Activated T-cell treated with anti-CD3 and anti-CD28 coated beads, Interleukin-2, amount 50 U/mL, for 48 hours (primary cell): ENCODE measurements at regions not wholly inside any gene's neighbourhood (a gene's known extent, or its start where the extent isn't known, plus 50 kb on each side); places are given as distances from the start of the nearest gene placed in this dataset.

ENCODE experiments used
- DNase-seq, 2 experiments: peaks; one replicate each; pipeline ENCODE4 v3.0.0-alpha.2; 2020

DNA sequence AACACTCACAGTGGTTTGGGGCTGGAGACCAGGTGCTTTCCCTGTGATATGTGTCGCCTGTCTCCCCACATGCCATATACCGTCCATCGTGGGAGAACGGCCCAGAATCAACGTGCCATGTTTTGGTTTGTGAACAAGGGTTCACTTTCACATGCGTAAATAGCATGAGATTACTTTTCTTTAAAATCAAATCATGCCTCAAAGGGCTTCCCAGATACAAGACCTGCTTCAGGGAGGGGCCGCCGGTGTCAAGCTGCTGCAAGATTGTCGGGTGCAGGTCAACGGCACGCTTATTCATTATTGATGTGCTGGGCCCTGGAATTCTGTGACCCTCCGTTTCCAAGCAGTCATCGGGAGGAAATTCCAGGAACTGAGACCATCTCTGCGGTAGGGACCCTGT is 145.2 kb upstream of the RTL1 start:
- DNase-seq, result no peak

DNA sequence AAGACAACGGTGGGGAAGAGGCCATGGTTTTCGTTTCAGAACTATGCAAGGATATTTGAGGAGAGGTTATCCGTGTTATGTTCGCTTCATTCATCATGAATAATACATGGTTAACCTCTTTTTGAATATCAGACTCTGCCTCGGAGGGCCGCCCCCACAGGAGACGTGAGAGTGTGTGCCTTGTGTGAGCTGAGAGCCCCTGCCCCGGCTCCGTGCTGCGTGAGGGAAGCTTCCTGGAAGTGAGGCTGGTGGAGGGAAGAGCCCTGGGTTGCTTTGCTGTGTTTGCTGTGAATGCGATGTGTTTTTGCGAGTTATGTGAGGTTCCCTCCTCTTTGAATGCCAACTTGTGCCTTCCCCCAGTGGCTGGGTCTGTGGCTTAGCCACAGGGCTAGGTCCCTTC is 146.0 kb upstream of the RTL1 start:
- no peak for DNase-seq

DNA sequence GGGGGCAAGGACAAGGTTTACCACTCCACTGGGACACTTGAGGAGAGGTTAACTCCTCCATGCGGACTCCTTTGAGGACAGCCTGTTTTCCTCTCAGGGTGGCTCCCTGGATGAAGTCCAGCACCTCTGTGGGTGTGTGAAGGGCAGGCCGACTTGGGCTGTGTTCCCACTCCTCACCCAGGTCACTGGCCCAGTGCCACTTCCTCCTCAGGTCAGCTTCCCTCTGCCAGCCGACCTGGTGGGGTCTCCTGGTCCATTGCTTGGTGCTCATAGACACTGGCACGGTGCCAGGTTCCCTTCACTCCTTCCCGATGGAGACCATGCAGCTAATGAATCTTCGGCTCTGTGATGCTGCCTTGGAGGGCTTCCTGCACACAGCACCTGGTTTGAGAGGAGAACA is 146.4 kb upstream of the RTL1 start:
- no peak for DNase-seq

GRCh38 chr14:101050901-101051490 is 147.5 kb upstream of the RTL1 start:
- DNase-seq, result no peak

GRCh38 chr14:101054671-101055070 is 151.1 kb upstream of the RTL1 start:
- no peak for DNase-seq

DNA sequence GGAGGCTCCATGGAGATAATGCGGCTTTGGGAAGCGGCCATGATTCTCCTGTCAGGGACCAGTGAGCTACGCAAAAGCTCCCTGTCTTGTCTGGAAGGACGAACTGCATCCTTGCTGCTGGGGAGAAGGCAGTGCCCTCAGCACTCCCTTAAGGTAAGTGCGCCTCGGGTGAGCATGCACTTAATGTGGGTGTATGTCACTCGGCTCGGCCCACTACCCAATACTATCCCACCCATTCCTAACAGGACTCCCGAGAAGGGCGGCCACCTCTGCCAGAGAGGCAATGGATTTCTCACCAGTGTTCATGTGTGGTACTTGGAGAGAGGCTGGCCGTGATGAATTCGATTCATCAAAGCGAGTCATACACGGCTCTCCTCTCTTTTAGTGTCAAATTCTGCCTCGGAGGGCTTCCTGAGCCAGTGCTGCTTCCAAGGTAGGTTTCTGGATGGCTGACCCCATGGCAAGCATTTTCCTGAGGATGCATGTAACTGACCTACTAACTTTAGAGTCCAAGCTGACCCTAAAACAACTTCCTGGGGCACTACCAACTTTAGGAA is 151.7 kb upstream of the RTL1 start:
- DNase-seq, result no peak

GRCh38 chr14:101055776-101056374 is 152.4 kb upstream of the RTL1 start:
- DNase-seq, result no peak

DNA sequence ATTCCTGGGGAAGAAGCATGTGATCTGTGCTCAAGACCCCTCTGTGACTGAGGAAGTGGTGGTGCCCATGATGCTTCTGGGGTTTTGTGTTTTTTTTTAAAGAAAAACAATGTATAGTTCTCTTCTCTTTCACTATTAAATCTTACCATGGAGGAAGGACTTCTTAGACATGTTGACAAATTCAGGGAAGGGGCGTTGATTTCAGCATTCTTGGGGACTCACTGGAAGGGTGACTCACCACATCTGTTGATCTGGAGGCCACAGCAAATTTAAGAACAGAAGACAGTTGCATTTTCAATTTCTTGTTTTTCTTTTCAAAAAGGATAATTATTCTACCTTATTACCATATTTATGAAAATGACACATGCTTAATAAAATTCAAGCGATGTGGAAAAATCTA is 152.9 kb upstream of the RTL1 start:
- no peak for DNase-seq

DNA sequence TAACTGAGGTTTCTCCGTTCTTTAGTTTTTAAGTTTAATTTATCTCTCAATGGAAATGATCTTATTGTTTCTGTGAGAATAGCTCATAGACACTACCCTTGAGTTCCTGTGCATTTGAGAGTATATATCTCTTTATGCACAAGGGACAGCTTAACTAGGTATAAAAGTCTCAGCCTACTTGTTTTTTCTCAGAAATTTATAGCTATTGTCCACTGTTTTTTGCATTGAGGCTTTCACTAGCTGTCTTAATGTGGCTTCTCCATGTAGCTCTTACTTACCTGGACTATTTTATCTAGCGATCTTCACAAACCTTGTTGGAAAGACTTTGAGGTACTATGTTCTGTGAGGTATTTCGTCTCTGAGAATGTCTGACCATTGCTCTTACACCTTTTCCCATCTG is 153.9 kb upstream of the RTL1 start:
- no peak for DNase-seq

GRCh38 chr14:101058571-101058970 is 155.0 kb upstream of the RTL1 start:
- no peak for DNase-seq

DNA sequence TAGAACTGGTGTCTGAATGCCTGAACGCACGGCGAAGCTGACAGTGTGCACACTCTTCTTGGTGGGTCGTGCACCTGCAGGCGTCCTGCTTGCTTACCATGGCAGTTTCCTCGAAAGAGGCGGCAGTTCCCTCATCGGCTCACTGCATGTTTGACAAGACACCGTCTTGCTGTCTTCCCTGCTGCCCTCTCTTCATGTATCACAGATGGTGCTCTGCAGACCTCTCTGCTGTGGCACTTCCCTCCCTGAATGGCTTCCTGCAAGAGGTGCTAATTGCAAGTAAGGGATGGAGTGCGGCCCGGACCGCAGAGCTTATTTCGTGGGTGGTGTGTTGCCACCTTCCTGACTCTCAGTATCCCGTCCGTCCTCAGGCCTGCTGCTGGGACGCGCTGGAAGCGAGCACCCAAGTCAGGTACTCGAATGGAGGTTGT is 156.7 kb upstream of the RTL1 start:
- no peak for DNase-seq

DNA sequence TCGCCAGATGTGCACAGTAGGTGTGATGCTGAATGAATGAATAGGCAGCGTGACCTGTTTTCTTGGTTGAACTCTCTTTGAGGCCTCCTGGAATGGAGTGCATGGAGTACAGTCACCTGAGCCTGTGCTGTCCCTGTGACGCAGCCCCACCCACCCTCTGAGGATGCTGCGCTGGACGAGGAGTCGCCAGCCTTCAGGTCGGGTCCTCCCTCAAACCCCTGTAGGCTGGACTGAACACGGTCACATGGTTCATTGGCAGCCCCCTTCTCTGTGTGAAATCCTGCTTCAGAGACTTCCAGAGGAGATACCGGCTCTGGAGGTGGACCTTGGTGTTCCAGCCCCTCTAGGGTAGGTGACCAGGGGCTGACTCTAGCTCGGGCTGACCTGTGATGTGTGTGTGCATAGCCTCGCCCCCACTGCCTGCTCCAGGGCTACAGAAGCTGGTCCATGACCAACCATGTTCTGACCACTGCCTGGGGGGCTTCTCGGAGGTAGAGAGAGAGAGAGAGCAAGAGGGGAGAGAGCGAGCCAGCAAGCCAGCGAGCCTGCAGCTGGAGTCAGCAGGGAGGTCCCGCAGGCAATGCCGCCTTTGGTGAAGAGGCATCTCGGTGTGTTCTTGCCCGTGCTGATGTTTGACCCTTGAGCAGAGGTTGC is 158.0 kb upstream of the RTL1 start:
- no peak for DNase-seq

DNA sequence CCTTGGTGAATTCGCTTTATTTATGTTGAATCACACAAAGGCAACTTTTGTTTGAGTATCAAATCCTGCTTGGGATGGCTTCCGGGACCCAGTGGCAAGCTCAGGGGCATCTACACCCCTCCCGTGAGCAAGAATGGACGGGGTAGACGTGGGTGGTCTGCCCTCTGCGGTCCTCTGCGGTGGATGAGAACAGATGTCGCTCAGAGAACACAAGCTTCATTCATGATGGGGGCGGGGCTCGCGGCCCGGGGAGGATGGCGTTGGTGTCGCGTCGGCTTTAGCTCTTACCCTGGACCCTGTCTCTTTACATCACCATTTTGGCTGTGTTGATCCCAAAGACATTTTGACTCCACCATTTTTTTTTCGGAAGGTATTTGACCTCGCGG is 158.5 kb upstream of the RTL1 start:
- no peak for DNase-seq

- no peak for DNase-seq
These were observed 159.1 kb upstream of the RTL1 start for GRCh38 chr14:101062601-101063000.

DNA sequence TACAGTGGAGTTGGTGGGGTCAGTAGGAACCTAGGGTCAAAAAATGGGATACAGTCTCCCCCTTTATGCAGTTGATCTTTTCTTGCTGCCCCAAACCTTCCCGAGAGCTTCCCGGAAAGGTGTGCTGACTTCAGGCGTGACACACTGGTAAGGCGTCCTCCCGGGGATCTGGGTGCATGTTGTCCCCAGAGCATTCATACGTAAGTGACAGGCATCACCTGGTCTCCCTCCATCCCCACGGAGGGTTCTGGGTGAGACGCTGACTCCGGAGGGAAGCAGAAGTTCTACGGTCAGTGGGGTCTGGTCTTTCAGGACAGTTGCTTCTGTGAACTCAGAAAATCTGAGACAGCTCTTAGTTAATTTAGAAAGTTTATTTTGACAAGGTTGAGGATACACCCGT is 159.6 kb upstream of the RTL1 start:
- no peak for DNase-seq

DNA sequence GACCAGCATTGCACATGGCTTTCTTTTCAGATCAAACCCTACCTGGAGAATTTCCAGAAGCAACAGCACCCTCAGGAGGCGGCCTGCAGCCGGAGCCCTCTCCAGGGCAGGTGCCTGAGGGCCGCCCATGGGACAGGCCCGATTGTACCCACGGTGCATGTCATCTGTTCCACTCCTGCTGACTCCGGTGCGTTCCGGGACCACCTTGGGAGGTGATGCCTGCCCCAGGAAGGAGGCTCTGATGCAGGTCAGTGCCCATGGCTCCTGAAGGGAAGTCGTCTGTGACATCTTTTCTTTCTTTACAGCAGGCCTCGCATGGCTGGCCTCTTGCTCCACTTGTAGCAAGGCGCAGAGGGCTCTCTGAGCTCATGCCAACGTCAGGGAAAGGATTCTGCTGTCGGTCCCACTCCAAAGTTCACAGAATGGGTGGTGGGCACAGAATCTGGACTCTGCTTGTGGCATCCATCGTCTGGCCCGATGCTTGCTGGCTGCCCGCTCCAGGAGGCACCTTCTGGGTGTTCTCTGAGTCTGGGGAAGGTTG is 160.7 kb upstream of the RTL1 start:
- DNase-seq, result no peak

GRCh38 chr14:101064718-101065117 is 161.2 kb upstream of the RTL1 start:
- DNase-seq, result no peak

DNA sequence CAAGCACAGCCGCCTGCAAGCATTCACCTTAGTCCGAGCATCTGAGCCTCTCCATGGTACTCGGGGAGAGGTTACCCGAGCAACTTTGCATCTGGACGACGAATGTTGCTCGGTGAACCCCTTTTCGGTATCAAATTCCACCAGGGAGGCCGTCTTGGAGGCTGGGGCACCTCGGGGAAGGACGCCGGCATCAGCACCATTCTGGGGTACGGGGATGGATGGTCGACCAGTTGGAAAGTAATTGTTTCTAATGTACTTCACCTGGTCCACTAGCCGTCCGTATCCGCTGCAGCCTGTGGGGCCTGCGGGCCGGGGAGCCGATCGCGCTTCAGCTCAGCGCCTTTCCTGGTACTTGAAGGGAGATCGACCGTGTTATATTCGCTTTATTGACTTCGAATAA is 161.7 kb upstream of the RTL1 start:
- DNase-seq, result no peak

- no peak for DNase-seq
These were observed 162.5 kb upstream of the RTL1 start for GRCh38 chr14:101065696-101066694.

DNA sequence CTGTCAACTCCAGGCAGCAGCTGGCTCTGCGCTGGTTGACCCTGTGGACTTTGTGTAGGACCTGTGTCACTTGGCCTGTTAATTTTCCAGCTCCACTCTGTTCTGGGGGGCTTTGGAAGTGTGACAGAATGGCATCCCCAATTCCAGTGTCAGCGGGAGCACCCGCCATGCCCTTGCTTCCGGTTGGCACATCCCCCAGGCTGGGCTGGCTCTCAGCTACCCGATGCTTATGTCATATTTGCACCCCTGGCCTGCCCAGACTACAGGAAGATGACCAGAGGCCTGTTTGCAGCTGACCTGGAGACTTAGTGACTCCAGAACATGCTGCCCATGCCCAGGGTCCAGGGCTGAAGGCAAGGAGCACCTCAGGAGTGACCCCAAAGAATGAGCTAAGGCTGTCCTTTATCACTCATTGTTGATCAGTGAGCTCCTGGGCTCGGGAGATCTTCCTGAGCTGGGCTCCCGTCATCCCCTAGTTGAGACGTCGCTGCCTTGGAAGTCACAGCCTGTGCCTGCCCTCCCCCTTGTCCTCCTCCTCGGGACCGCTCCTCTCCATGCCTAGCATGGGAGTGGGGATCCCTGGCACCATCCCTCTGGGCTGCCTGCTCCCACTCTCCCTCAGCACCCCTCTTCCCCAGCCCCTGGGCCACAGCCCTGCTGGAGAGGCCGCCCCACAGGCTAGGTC is 163.4 kb upstream of the RTL1 start:
- DNase-seq, result no peak

DNA sequence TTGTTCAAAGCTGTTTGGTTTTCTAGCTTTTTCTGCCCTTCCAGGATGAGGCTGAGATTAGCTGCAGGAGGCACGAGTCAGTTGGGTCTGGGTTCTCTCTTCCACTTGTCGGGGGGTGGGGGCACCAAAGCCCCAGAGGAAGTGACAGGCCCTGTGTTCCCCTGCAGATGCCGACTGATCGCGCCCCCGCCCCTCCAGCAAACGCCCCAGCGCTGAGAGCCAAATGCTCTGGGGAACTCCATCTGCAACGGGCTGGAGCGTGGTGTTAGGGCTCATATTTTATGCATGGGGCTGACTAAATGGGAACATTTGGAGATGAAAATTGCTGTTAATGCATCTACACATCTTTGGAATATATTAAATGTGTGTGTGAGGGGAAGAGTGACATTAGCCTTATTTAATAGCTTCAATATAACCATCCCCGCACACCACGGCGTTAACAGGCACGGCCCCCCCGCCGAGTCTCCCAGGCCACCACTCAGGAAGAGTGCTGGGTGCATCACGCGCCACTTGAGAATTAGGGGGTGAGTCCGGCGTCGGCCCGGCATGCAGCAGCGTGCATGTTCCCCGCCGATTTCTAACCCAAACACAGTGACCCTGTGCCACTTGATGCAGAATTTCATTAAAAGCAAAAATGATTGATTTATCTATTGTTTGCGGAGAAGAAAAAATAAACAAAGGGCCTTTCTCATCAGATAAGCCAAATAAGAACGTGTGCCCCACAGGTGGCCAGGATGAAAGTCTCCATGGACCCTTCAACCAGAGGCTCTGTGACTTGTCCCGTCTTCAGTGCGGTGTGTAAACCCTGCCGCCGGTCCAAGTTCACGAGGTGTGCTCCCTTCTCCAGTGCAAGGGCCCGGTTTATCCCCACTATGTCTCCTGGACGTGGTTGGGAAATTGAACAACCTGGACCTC is 165.0 kb upstream of the RTL1 start:
- no peak for DNase-seq
